OCI-LY3 (cell line): ENCODE measurements at regions not wholly inside any gene's neighbourhood (a gene's known extent, or its start where the extent isn't known, plus 50 kb on each side); places are given as distances from the start of the nearest gene placed in this dataset.

ENCODE experiments used
- H2AFZ ChIP-seq: fragments of 200-600, 300-600 bp; shearing (Covaris generic); 2 replicates; pipeline ENCODE4 v1.6.0; 2014; ENCODE audit warnings: antibody characterized with exemption, low read depth, low read length
- H3K27ac ChIP-seq: fragments of 200-600, 300-600 bp; sonication (generic); 2 replicates; pipeline ENCODE4 v1.5.1; 2014; ENCODE audit warnings: mild to moderate bottlenecking, low read length, moderate library complexity, mixed read lengths
- H3K27me3 ChIP-seq: fragments of 200-600, 300-600 bp; sonication (generic); 2 replicates; pipeline ENCODE4 v1.6.1; 2014; ENCODE audit warnings: low read depth, low read length, mixed read lengths
- H3K36me3 ChIP-seq: fragments of 200-600, 300-600 bp; sonication (generic); replicated peaks from 2 replicates; pipeline ENCODE3; 2014; ENCODE audit warnings: low read depth, low read length, mixed read lengths
- H3K4me1 ChIP-seq: fragments of 300-600, 200-600 bp; sonication (generic); 2 replicates; pipeline ENCODE4 v1.6.1; 2014; ENCODE audit warnings: low read length, mixed read lengths
- H3K4me2 ChIP-seq: fragments of 200-600, 300-600 bp; sonication (generic); 2 replicates; pipeline ENCODE4 v1.6.1; 2014; ENCODE audit warnings: low read length, mixed read lengths
- H3K4me3 ChIP-seq: fragments of 300-600, 200-600 bp; sonication (generic); 2 replicates; pipeline ENCODE4 v1.5.1; 2014; ENCODE audit warnings: antibody characterized with exemption, mild to moderate bottlenecking, low read length, moderate library complexity
- H3K79me2 ChIP-seq: fragments of 300-600, 200-600 bp; shearing (Covaris generic); 2 replicates; pipeline ENCODE4 v1.6.1; 2014; ENCODE audit warnings: mild to moderate bottlenecking, low read length, mixed read lengths
- H3K9ac ChIP-seq: fragments of 300-600, 200-600 bp; shearing (Covaris generic); 2 replicates; pipeline ENCODE4 v1.6.0; 2014; ENCODE audit warnings: mild to moderate bottlenecking, low read length, moderate library complexity
- H3K9me3 ChIP-seq: fragments of 200-600, 300-600 bp; shearing (Covaris generic); 2 replicates; pipeline ENCODE4 v1.6.1; 2014; ENCODE audit warnings: low read length, mixed read lengths; ENCODE audit not compliant: insufficient read depth
- H4K20me1 ChIP-seq: fragments of 200-600, 300-600 bp; sonication (generic); 2 replicates; pipeline ENCODE4 v1.6.1; 2016; ENCODE audit warnings: low read length, mixed read lengths; ENCODE audit not compliant: insufficient read depth
- CTCF ChIP-seq: fragments of 200-600, 300-600 bp; sonication (generic); IDR thresholded peaks from 2 replicates; pipeline ENCODE4 v1.5.1; 2014; ENCODE audit warnings: antibody characterized with exemption, low read length, low read depth
- EZH2phosphoT487 ChIP-seq: fragments of 200-600 bp; shearing (Covaris generic); IDR thresholded peaks from 2 replicates; pipeline ENCODE4 v1.6.1; 2018; ENCODE audit warnings: antibody characterized with exemption, mixed run types, low read depth

- Histone ChIP-seq H4K20me1 (no peaks in the 10 kb centered on the region), H3K79me2 (no peaks in the 10 kb centered on the region), H3K27ac (no peak overlapping the region), H3K4me3 (no peak overlapping the region), H3K4me1 (no peaks in the 10 kb centered on the region), H3K27me3 (no peaks in the 10 kb centered on the region), H3K9me3 (no peaks in the 10 kb centered on the region), H2AFZ (no peak overlapping the region), H3K9ac (no peak overlapping the region), H3K36me3 (no peaks in the 10 kb centered on the region), H3K4me2 (no peak overlapping the region)
- no peak for TF ChIP-seq CTCF
- TF ChIP-seq EZH2phosphoT487 = no peak
Observed at GRCh38 chr5:17067657-17068392, 131.7 kb upstream of the MYO10 start.

- H2AFZ ChIP-seq = no peak overlapping the region
- H4K20me1 ChIP-seq = no peaks in the 10 kb centered on the region
- TF ChIP-seq CTCF (no peak), EZH2phosphoT487 (no peak)
- H3K4me2 ChIP-seq = no peak overlapping the region
- H3K79me2 ChIP-seq = no peaks in the 10 kb centered on the region
- H3K27me3 ChIP-seq = no peaks in the 10 kb centered on the region
- H3K4me3 ChIP-seq = no peak overlapping the region
- H3K27ac ChIP-seq = no peak overlapping the region
- H3K36me3 ChIP-seq = no peaks in the 10 kb centered on the region
- H3K4me1 ChIP-seq = no peaks in the 10 kb centered on the region
- no peaks in the 10 kb centered on the region for H3K9me3 ChIP-seq
- H3K9ac ChIP-seq = no peak overlapping the region
Observed at GRCh38 chr5:17069995-17070511, 134.0 kb upstream of the MYO10 start.

- H3K36me3 ChIP-seq = no peaks in the 10 kb centered on the region
- no peak overlapping the region for H2AFZ ChIP-seq
- no peaks in the 10 kb centered on the region for H4K20me1 ChIP-seq
- H3K9me3 ChIP-seq = no peaks in the 10 kb centered on the region
- no peaks in the 10 kb centered on the region for H3K27me3 ChIP-seq
- H3K9ac ChIP-seq = no peak overlapping the region
- no peak overlapping the region for H3K4me3 ChIP-seq
- H3K4me1 ChIP-seq = no peaks in the 10 kb centered on the region
- no peaks in the 10 kb centered on the region for H3K79me2 ChIP-seq
- no peak overlapping the region for H3K4me2 ChIP-seq
- H3K27ac ChIP-seq = no peak overlapping the region
- TF ChIP-seq CTCF (no peak), EZH2phosphoT487 (no peak)
Observed at GRCh38 chr5:17070647-17071046, 134.6 kb upstream of the MYO10 start.

DNA sequence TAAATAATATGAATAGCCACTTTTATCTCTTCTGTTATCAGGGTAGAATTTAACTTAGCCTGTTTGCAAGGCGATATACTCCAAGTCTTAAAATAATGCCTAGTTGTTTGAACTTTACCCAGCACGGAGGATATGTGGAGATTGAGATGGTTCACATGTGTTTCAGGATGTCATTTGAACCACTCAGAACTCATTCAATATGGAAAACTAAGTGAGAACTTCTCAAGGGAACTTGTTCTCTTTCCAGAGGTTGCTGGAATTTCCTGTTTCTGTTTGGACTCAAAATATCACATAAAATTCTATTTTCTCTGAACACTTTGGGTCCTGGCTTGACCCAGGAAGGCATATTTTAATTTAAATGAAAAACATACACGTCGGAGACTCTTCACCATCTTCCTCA lies 139.1 kb upstream of the MYO10 start:
- H3K27ac ChIP-seq = no peak overlapping the region
- no peaks in the 10 kb centered on the region for H3K4me1 ChIP-seq
- no peak overlapping the region for H3K4me3 ChIP-seq
- no peak overlapping the region for H3K4me2 ChIP-seq
- H3K9ac ChIP-seq = no peak overlapping the region
- H3K9me3 ChIP-seq = no peaks in the 10 kb centered on the region
- no peak overlapping the region for H2AFZ ChIP-seq
- no peaks in the 10 kb centered on the region for H3K36me3 ChIP-seq
- H4K20me1 ChIP-seq = no peaks in the 10 kb centered on the region
- no peaks in the 10 kb centered on the region for H3K27me3 ChIP-seq
- TF ChIP-seq CTCF (no peak), EZH2phosphoT487 (no peak)
- H3K79me2 ChIP-seq = no peaks in the 10 kb centered on the region
